ENCODE measurements at regions not wholly inside any gene's neighbourhood (a gene's known extent, or its start where the extent isn't known, plus 50 kb on each side); places are given as distances from the start of the nearest gene placed in this dataset.

DNA sequence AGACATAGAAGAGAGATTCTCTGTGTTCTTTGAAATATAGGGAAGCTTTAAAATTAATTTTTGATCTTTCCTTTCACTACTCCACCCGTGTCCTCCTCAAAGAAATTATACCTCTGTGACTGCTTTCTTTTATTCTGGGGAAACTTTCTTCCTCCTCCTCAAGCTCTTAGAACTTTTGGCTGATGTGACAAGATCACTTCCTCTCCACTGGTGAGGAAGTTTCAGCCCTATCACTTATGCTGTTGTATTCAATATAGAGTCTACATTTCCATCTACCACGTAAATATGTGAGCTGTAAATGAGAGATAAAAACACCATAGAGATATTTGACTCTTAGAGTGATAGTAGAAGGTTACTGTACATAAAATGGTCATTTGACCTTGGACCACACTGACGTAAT, 141.9 kb upstream of the SASH1 start:
- 22 to 24% methylated on average over 3 of the region's 3 CpGs for whole genome bisulfite sequencing, 2 donors
- ATAC-seq (no peak), DNase-seq (no peak)
- Histone ChIP-seq H3K4me1 (peaks cover 19% of the 10 kb centered on the region), H3K36me3 (replicated peaks in 1 of 2; ENCODE audit: insufficient read depth in 1 of 2, low read depth in 2 of 2) (no peaks in the 10 kb centered on the region), H3K27me3 (no peaks in the 10 kb centered on the region), H3K4me3 (no peak overlapping the region), H3K9me3 (no peaks in the 10 kb centered on the region), H3K27ac (peak overlapping the region in 1 of 4 donors; percentile 14)
- no peak for TF ChIP-seq POLR2A (IDR thresholded peaks at IDR 0.05)
- TF ChIP-seq, protein P1, sequence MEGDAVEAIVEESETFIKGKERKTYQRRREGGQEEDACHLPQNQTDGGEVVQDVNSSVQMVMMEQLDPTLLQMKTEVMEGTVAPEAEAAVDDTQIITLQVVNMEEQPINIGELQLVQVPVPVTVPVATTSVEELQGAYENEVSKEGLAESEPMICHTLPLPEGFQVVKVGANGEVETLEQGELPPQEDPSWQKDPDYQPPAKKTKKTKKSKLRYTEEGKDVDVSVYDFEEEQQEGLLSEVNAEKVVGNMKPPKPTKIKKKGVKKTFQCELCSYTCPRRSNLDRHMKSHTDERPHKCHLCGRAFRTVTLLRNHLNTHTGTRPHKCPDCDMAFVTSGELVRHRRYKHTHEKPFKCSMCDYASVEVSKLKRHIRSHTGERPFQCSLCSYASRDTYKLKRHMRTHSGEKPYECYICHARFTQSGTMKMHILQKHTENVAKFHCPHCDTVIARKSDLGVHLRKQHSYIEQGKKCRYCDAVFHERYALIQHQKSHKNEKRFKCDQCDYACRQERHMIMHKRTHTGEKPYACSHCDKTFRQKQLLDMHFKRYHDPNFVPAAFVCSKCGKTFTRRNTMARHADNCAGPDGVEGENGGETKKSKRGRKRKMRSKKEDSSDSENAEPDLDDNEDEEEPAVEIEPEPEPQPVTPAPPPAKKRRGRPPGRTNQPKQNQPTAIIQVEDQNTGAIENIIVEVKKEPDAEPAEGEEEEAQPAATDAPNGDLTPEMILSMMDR (IDR thresholded peaks at IDR 0.05) = no peak
- intact Hi-C loops (cut with DNase I) = no loop called here

DNA sequence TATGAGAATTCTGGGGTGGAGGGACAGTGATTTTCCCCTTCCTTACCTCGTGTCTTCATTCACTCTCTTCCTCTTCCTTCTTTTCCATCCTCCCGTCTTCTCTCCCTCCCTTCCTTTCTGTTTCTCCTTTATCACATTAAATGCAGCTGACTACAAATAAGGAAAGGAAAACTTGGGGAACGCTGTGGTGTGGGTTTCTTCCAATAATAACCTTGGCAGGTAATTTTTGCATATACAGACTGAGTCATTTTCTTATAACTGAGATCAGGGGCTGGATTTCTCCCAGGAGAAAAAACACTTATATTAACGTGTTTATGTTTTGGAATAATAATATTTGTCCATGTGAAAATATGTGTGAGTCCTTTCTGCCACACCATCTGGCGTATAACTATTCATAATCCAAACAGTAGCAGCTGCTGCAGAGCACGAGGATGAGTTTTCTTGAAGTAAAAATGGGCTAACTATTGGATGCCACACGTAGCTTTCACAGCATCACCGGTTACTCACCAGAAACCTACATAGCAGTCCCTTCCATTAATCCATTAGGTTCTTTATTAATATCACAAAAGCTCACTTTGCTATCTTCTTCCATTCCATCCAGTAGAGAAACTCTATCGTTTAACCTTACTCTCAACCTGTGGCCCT, 139.2 kb upstream of the SASH1 start:
- Histone ChIP-seq H3K36me3 (replicated peaks in 1 of 2; ENCODE audit: insufficient read depth in 1 of 2, low read depth in 2 of 2) (no peaks in the 10 kb centered on the region), H3K27ac (no peak overlapping the region), H3K9me3 (no peaks in the 10 kb centered on the region), H3K27me3 (no peaks in the 10 kb centered on the region), H3K4me3 (no peak overlapping the region), H3K4me1 (peaks cover 19% of the 10 kb centered on the region)
- intact Hi-C loops (cut with DNase I) = no loop called here
- ATAC-seq (no peak), DNase-seq (no peak)
- TF ChIP-seq, protein P1 (IDR thresholded peaks at IDR 0.05) = no peak
- no peak for TF ChIP-seq POLR2A (IDR thresholded peaks at IDR 0.05)
- 39 to 49% methylated on average over 9 of the region's 9 CpGs for WGBS, 2 donors

DNA sequence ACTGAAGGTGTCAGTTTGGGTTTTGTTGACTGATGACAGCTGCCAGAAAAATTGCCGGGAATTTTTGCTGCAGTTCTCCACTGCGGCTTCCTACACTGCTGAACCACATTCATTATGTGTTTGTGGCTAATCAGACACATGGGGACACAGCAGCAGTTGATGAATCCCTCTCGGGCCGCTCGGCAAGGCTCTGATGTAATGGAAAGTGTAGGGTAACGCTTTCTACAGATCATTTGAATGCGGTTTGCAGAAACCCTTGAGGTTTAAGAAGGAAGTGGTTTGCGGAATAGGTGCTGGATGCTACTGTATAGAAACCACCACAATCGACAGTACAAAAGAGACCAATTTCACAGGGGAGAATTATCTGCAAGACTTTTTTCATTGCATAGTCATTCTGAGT, 138.7 kb upstream of the SASH1 start:
- no peak for ATAC-seq
- TF ChIP-seq, protein P1 (IDR thresholded peaks at IDR 0.05) = no peak
- no peak for TF ChIP-seq POLR2A (IDR thresholded peaks at IDR 0.05)
- H3K9me3 ChIP-seq = no peaks in the 10 kb centered on the region
- WGBS, 2 donors = 74 to 81% methylated on average over 9 of the region's 9 CpGs
- peaks cover 19% of the 10 kb centered on the region for H3K4me1 ChIP-seq
- peak in 1 of 4 donors; percentile 13 for DNase-seq
- H3K36me3 ChIP-seq (replicated peaks in 1 of 2; ENCODE audit: insufficient read depth in 1 of 2, low read depth in 2 of 2) = no peaks in the 10 kb centered on the region
- H3K27me3 ChIP-seq = no peaks in the 10 kb centered on the region
- no peak overlapping the region for H3K27ac ChIP-seq
- no peak overlapping the region for H3K4me3 ChIP-seq
- intact Hi-C loops (cut with DNase I) = no loop called here

DNA sequence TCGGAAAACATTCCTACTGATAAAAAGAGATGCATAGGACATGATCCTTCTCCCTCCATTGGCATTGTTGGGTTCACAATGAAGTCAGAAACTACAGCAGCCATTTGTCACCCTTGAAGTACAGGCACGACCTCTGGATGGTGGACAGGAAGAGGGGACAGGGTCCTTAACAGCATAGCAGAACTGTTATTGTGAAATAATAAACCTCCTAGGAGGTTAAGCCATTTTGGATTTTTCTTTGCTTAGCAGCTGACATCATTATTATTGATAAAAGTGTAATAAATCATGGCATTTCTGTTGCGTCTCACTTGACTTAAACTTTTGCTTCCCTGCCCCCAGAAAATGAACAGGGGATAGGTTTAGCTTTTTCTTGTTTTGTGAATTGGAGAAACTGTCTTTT, 134.3 kb upstream of the SASH1 start:
- ATAC-seq (no peak), DNase-seq (no peak)
- no peak overlapping the region for H3K27ac ChIP-seq
- H3K4me1 ChIP-seq = peaks cover 4% of the 10 kb centered on the region
- H3K36me3 ChIP-seq (replicated peaks in 1 of 2; ENCODE audit: insufficient read depth in 1 of 2, low read depth in 2 of 2) = no peaks in the 10 kb centered on the region
- H3K9me3 ChIP-seq = no peaks in the 10 kb centered on the region
- no peak overlapping the region for H3K4me3 ChIP-seq
- WGBS, 2 donors = 82 to 84% methylated on average over 3 of the region's 3 CpGs
- intact Hi-C loops (cut with DNase I) = no loop called here
- TF ChIP-seq, protein P1 (IDR thresholded peaks at IDR 0.05) = no peak
- no peak for TF ChIP-seq POLR2A (IDR thresholded peaks at IDR 0.05)
- H3K27me3 ChIP-seq = no peaks in the 10 kb centered on the region

DNA sequence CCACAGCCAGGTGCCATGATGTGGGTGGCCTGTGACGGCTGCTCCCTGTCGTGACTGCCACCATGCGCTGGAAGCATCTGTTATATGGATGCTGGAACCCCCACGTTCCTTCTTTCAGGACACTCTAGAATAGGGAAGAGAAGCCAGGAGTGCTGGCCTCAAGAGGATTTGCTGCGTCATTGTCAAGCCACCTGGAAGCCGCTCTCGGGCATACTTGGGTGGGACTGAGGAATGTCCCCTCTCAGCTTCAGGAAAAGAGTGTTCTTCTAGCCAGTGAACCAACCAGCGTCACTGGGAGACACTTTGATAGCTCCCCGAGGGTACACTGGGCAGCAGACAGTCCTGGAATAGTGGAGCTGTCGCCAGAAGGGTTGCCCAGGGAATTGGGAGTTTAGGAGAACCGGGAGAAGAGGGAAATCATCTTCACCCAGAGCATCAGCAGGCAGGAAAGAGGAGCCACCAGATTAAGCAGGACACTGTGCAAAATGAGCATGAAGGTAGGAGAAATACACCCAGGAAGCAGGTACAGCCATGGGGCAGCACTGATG, 130.8 kb upstream of the SASH1 start:
- no peak for ATAC-seq
- DNase-seq = no peak
- no peak for TF ChIP-seq POLR2A (IDR thresholded peaks at IDR 0.05)
- TF ChIP-seq, protein P1 (IDR thresholded peaks at IDR 0.05) = no peak
- H3K27ac ChIP-seq = no peak overlapping the region
- intact Hi-C loops (cut with DNase I) = no loop called here
- H3K4me1 ChIP-seq = no peaks in the 10 kb centered on the region
- H3K36me3 ChIP-seq (replicated peaks in 1 of 2; ENCODE audit: insufficient read depth in 1 of 2, low read depth in 2 of 2) = no peaks in the 10 kb centered on the region
- no peak overlapping the region for H3K4me3 ChIP-seq
- no peaks in the 10 kb centered on the region for H3K27me3 ChIP-seq
- H3K9me3 ChIP-seq = no peaks in the 10 kb centered on the region
- 82 to 93% methylated on average over 7 to 11 of the region's 11 CpGs for WGBS, 2 donors

Measured in body of pancreas (tissue), 4 donors.